ENCODE measurements at regions not wholly inside any gene's neighbourhood (a gene's known extent, or its start where the extent isn't known, plus 50 kb on each side); places are given as distances from the start of the nearest gene placed in this dataset.

DNA sequence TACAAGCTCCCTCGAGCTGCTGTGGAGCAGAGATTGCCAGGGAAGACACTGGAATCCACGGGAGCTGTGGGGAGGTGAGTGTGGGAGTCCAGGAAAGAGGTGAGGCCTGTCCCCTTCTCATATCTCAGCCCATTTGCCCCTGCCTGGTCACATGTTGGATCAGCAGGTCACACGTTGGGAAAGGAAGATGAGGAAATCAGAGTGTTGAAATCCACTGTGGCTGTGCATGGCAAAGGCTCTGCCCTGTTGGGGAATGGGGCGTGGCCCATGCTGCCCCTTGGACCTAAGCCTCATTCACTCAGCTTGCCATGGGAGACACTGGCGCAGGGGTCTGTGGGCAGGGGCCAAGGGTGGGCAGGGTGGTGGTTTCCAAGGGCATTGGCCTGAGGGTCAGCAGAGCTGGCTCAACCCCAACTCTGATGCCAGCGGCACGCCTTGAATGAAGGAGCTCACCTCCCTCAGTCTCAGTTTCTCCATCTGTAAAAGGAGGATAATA lies 85.4 kb upstream of the CPEB4 start (continued):
- TF ChIP-seq PRDM4 (CRISPR knock-in tag; IDR thresholded peaks at IDR 0.05; ENCODE audit: borderline replicate concordance), result no peak
- no peak for TF ChIP-seq TCF7L2 (IDR thresholded peaks at IDR 0.05; ENCODE audit: low read depth, low read length)
- peak; percentile 92 for TF ChIP-seq NCOR1 (IDR thresholded peaks at IDR 0.05; ENCODE audit: borderline replicate concordance, low read length)
- TF ChIP-seq POLR2A (IDR thresholded peaks at IDR 0.05; ENCODE audit: insufficient read depth in 1 of 2, low read depth in 2 of 2, low read length in 2 of 2), result peak in 1 of 2 experiments; percentile 32; a peak in 1 of 4 replicates
- TF ChIP-seq FOXO1 (CRISPR knock-in tag; IDR thresholded peaks at IDR 0.05), result peak; percentile 93
- TF ChIP-seq AGO1 (IDR thresholded peaks at IDR 0.05; ENCODE audit: low read depth, low read length, poor library complexity, severe bottlenecking), result no peak
- TF ChIP-seq RBFOX2 (IDR thresholded peaks at IDR 0.05; ENCODE audit: low read depth, low read length), result no peak
- TF ChIP-seq TARDBP (CRISPR knock-in tag; IDR thresholded peaks at IDR 0.05), result peak; percentile 94
- no peak for TF ChIP-seq ATM (IDR thresholded peaks at IDR 0.05; ENCODE audit: borderline replicate concordance)
- TF ChIP-seq, protein P1, sequence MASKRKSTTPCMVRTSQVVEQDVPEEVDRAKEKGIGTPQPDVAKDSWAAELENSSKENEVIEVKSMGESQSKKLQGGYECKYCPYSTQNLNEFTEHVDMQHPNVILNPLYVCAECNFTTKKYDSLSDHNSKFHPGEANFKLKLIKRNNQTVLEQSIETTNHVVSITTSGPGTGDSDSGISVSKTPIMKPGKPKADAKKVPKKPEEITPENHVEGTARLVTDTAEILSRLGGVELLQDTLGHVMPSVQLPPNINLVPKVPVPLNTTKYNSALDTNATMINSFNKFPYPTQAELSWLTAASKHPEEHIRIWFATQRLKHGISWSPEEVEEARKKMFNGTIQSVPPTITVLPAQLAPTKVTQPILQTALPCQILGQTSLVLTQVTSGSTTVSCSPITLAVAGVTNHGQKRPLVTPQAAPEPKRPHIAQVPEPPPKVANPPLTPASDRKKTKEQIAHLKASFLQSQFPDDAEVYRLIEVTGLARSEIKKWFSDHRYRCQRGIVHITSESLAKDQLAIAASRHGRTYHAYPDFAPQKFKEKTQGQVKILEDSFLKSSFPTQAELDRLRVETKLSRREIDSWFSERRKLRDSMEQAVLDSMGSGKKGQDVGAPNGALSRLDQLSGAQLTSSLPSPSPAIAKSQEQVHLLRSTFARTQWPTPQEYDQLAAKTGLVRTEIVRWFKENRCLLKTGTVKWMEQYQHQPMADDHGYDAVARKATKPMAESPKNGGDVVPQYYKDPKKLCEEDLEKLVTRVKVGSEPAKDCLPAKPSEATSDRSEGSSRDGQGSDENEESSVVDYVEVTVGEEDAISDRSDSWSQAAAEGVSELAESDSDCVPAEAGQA (IDR thresholded peaks at IDR 0.05; ENCODE audit: low read depth), result no peak
- TF ChIP-seq, protein P1 (CRISPR knock-in tag; IDR thresholded peaks at IDR 0.05; ENCODE audit: borderline replicate concordance), result no peak
- TF ChIP-seq ATF2 (CRISPR knock-in tag; IDR thresholded peaks at IDR 0.05), result peak; percentile 90
- peak; percentile 73 for TF ChIP-seq IKZF4 (CRISPR knock-in tag; IDR thresholded peaks at IDR 0.05; ENCODE audit: borderline replicate concordance, low read depth, not compliant biosample characterization)
- TF ChIP-seq, protein P2, sequence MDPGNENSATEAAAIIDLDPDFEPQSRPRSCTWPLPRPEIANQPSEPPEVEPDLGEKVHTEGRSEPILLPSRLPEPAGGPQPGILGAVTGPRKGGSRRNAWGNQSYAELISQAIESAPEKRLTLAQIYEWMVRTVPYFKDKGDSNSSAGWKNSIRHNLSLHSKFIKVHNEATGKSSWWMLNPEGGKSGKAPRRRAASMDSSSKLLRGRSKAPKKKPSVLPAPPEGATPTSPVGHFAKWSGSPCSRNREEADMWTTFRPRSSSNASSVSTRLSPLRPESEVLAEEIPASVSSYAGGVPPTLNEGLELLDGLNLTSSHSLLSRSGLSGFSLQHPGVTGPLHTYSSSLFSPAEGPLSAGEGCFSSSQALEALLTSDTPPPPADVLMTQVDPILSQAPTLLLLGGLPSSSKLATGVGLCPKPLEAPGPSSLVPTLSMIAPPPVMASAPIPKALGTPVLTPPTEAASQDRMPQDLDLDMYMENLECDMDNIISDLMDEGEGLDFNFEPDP (CRISPR knock-in tag; conservative IDR thresholded peaks at IDR 0.05), result no peak
- TF ChIP-seq ZNF446 (CRISPR knock-in tag; IDR thresholded peaks at IDR 0.05), result no peak
- TF ChIP-seq ADNP (CRISPR knock-in tag; IDR thresholded peaks at IDR 0.05), result no peak
- TF ChIP-seq TRIM22 (IDR thresholded peaks at IDR 0.05), result no peak
- TF ChIP-seq SOX6 (IDR thresholded peaks at IDR 0.05), result no peak
- TF ChIP-seq SOX6 (CRISPR knock-in tag; IDR thresholded peaks at IDR 0.05), result peak; percentile 94

Measured in HepG2 (cell line).